Peyer's patch (tissue), 4 donors: ENCODE measurements at regions not wholly inside any gene's neighbourhood (a gene's known extent, or its start where the extent isn't known, plus 50 kb on each side); places are given as distances from the start of the nearest gene placed in this dataset.

Experiments
- DNase-seq, 3 donors: peaks; one replicate each; pipeline ENCODE4 v3.0.0-alpha.2; 2017 to 2019
- H3K27ac ChIP-seq, 4 donors: fragments of 200-600 bp; sonication (generic); one replicate each; pipeline ENCODE4 v1.5.1; 2016 to 2019
- H3K27me3 ChIP-seq, 2 donors: fragments of 200-600 bp; sonication (generic); one replicate each; pipeline ENCODE4 v1.5.1; 2019
- H3K36me3 ChIP-seq, 3 donors: fragments of 200-600 bp; sonication (generic); one replicate each; pipeline ENCODE4 v1.5.1; 2016 to 2019
- H3K4me1 ChIP-seq, 4 donors: fragments of 200-600 bp; sonication (generic); one replicate each; pipeline ENCODE4 v1.5.1; 2016 to 2019
- H3K4me3 ChIP-seq, 4 donors: fragments of 200-600 bp; sonication (generic); 1 replicate in 3 of 4; 2 replicates in 1 of 4; pipeline ENCODE4 v1.5.1; 2016 to 2019; ENCODE audit warnings: mild to moderate bottlenecking in 1 of 4
- H3K9me3 ChIP-seq, 4 donors: fragments of 200-600 bp; sonication (generic); one replicate each; pipeline ENCODE4 v1.5.1; 2016 to 2019; ENCODE audit warnings: mild to moderate bottlenecking in 1 of 4
- CTCF ChIP-seq, 6 experiments: fragments of 450-650 bp in 4 of 6; fragments of 200-600 bp in 2 of 6; sonication (generic) in 1 of 6; IDR thresholded peaks; one replicate each; pipeline ENCODE4 v1.5.1; 2017 to 2019; ENCODE audit warnings: antibody characterized with exemption in 6 of 6, mild to moderate bottlenecking in 3 of 6, moderate library complexity in 1 of 6
- POLR2A ChIP-seq, 2 donors: fragments of 450-650 bp; IDR thresholded peaks; one replicate each; pipeline ENCODE4 v1.5.1; 2017; ENCODE audit warnings: antibody characterized with exemption in 2 of 2, mild to moderate bottlenecking in 2 of 2, moderate library complexity in 2 of 2

- Histone ChIP-seq H3K27ac (no peak overlapping the region), H3K27me3 (no peaks in the 10 kb centered on the region), H3K36me3 (no peaks in the 10 kb centered on the region), H3K4me1 (no peaks in the 10 kb centered on the region), H3K9me3 (peaks cover 0 to 4% (median 0%) of the 10 kb centered on the region in 4 donors), H3K4me3 (no peak overlapping the region)
- no peak for DNase-seq
- TF ChIP-seq CTCF (IDR thresholded peaks at IDR 0.05) (no peak), POLR2A (IDR thresholded peaks at IDR 0.05) (no peak)
These were observed 80.9 kb upstream of the MAP1LC3B2 start for GRCh38 chr12:116478243-116478773.

GRCh38 chr12:116480210-116480810 lies 78.9 kb upstream of the MAP1LC3B2 start:
- H3K4me3 ChIP-seq: no peak overlapping the region
- no peaks in the 10 kb centered on the region for H3K4me1 ChIP-seq
- H3K27ac ChIP-seq: no peak overlapping the region
- no peak for TF ChIP-seq CTCF (IDR thresholded peaks at IDR 0.05)
- no peak for TF ChIP-seq POLR2A (IDR thresholded peaks at IDR 0.05)
- DNase-seq: no peak
- no peaks in the 10 kb centered on the region for H3K36me3 ChIP-seq
- no peaks in the 10 kb centered on the region for H3K27me3 ChIP-seq
- H3K9me3 ChIP-seq: peaks cover 0 to 4% (median 0%) of the 10 kb centered on the region in 4 donors

- no peak overlapping the region for H3K4me3 ChIP-seq
- no peak for DNase-seq
- TF ChIP-seq CTCF (IDR thresholded peaks at IDR 0.05) (no peak), POLR2A (IDR thresholded peaks at IDR 0.05) (no peak)
- no peaks in the 10 kb centered on the region for H3K9me3 ChIP-seq
- H3K27ac ChIP-seq: no peak overlapping the region
- H3K4me1 ChIP-seq: no peaks in the 10 kb centered on the region
- no peaks in the 10 kb centered on the region for H3K27me3 ChIP-seq
- H3K36me3 ChIP-seq: no peaks in the 10 kb centered on the region
These were observed 77.5 kb upstream of the MAP1LC3B2 start for GRCh38 chr12:116481726-116482125.

GRCh38 chr12:116482179-116482578 lies 77.0 kb upstream of the MAP1LC3B2 start:
- DNase-seq: no peak
- Histone ChIP-seq H3K9me3 (no peaks in the 10 kb centered on the region), H3K4me3 (no peak overlapping the region), H3K27me3 (no peaks in the 10 kb centered on the region), H3K36me3 (no peaks in the 10 kb centered on the region), H3K4me1 (no peaks in the 10 kb centered on the region), H3K27ac (no peak overlapping the region)
- TF ChIP-seq POLR2A (IDR thresholded peaks at IDR 0.05): no peak
- TF ChIP-seq CTCF (IDR thresholded peaks at IDR 0.05): no peak

GRCh38 chr12:116482859-116483258 lies 76.3 kb upstream of the MAP1LC3B2 start:
- TF ChIP-seq POLR2A (IDR thresholded peaks at IDR 0.05) (no peak), CTCF (IDR thresholded peaks at IDR 0.05) (no peak)
- H3K27me3 ChIP-seq: no peaks in the 10 kb centered on the region
- no peaks in the 10 kb centered on the region for H3K4me1 ChIP-seq
- no peaks in the 10 kb centered on the region for H3K36me3 ChIP-seq
- H3K4me3 ChIP-seq: no peak overlapping the region
- no peak for DNase-seq
- H3K9me3 ChIP-seq: no peaks in the 10 kb centered on the region
- no peak overlapping the region for H3K27ac ChIP-seq
